ENCODE measurements at regions not wholly inside any gene's neighbourhood (a gene's known extent, or its start where the extent isn't known, plus 50 kb on each side); places are given as distances from the start of the nearest gene placed in this dataset.

DNA sequence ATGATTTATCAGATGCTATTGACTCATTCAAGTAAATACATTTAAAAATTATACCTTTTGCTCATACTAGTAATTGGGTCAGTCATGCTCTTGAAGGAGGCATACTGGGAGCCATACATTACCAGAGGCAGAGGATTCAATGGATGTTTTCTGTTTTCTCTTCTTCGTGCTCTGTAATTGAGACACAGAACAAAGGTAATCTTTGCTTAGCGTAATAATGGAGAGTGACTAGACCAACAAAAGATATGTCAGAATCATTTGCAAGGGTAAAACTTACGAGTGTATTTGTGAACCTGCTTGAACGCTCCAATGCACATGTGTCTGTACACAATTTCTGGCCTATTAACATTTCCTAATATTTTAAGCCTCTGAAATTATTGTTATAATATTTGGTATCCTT is 296.4 kb downstream of the FOXG1 start:
- TF ChIP-seq CTCF (IDR thresholded peaks at IDR 0.05) (no peak), EZH2 (IDR thresholded peaks at IDR 0.05; ENCODE audit: borderline replicate concordance, insufficient read depth, low read depth, low read length, poor library complexity, severe bottlenecking) (no peak)

Measured in B cell (primary cell).